Activated CD8-positive, alpha-beta memory T cell treated with anti-CD3 and anti-CD28 coated beads, Interleukin-2, amount 10 ng/mL, durations not matched to agents 7 days and 5 days (primary cell): ENCODE measurements at regions not wholly inside any gene's neighbourhood (a gene's known extent, or its start where the extent isn't known, plus 50 kb on each side); places are given as distances from the start of the nearest gene placed in this dataset.
"Not testable (repeated sequence)": the region's sequence is repeated elsewhere in the genome, so short reads cannot be mapped to it uniquely, and the experiment has no call there.

ENCODE experiments used
- ATAC-seq: fragments of 150-1000 bp; cut with Tn5 transposase; one replicate; pipeline ENCODE4 v1.10.0; 2021; ENCODE audit warnings: moderate library complexity
- CTCF ChIA-PET: fragments of 350-600 bp; sonication (Branson Sonifier 250); formaldehyde crosslinking; loops from one replicate; lab custom pipeline; 2021; ENCODE audit warnings: antibody characterized with exemption; lab: Charles Lee
- DNase-seq: peaks from one replicate; pipeline ENCODE4 v3.0.0-alpha.2; 2020
- H3K27ac Mint-ChIP-seq: one replicate; pipeline ENCODE4 v1.8.0; 2021; ENCODE audit warnings: mild to moderate bottlenecking, mixed read lengths
- H3K27me3 Mint-ChIP-seq: one replicate; pipeline ENCODE4 v1.8.0; 2021; ENCODE audit warnings: mixed read lengths
- H3K36me3 Mint-ChIP-seq: one replicate; pipeline ENCODE4 v1.8.0; 2021; ENCODE audit warnings: mild to moderate bottlenecking, mixed read lengths
- H3K4me1 Mint-ChIP-seq: one replicate; pipeline ENCODE4 v1.8.0; 2021; ENCODE audit warnings: mixed read lengths
- H3K4me3 Mint-ChIP-seq: one replicate; pipeline ENCODE4 v1.8.0; 2021; ENCODE audit warnings: mild to moderate bottlenecking, moderate library complexity, mixed read lengths
- H3K9me3 Mint-ChIP-seq: one replicate; pipeline ENCODE4 v1.8.0; 2022; ENCODE audit warnings: low read depth, mixed read lengths

GRCh38 chrX:109873983-109874382 is 128.9 kb upstream of the TMEM164 start:
- Mint-ChIP-seq H3K4me1 (peaks cover 4% of the 10 kb centered on the region), H3K9me3 (no peaks in the 10 kb centered on the region), H3K27ac (no peak overlapping the region), H3K27me3 (no peaks in the 10 kb centered on the region), H3K36me3 (no peaks in the 10 kb centered on the region), H3K4me3 (no peak overlapping the region)
- DNase-seq (no peak), ATAC-seq (no peak)
- CTCF ChIA-PET: no interaction called here

DNA sequence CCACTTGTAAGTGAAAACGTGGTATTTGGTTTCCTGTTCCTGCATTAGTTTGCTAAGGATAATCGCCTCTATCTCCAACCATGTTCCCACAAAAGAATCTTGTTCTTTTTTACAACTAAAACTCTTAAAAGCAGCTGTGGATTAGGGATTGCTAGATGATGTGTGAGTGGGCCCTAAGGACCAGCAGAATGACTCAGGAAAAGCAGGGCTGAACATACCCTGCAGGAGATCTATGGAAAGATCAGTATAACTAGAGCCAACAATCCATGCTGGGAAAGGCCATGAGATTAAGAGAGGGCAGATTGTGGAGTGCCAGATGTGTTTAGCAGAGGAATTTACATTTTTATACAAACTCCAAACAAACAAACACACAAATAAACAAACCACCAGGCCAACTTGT is 128.4 kb upstream of the TMEM164 start:
- Mint-ChIP-seq H3K4me1 (peaks cover 4% of the 10 kb centered on the region), H3K27me3 (no peaks in the 10 kb centered on the region), H3K27ac (no peak overlapping the region), H3K4me3 (no peak overlapping the region), H3K9me3 (no peaks in the 10 kb centered on the region), H3K36me3 (no peaks in the 10 kb centered on the region)
- CTCF ChIA-PET: no interaction called here
- ATAC-seq: no peak
- no peak for DNase-seq

- no peak for ATAC-seq
- no peaks in the 10 kb centered on the region for H3K36me3 Mint-ChIP-seq
- H3K9me3 Mint-ChIP-seq: no peaks in the 10 kb centered on the region
- CTCF ChIA-PET: no interaction called here
- no peak overlapping the region for H3K4me3 Mint-ChIP-seq
- peaks cover 4% of the 10 kb centered on the region for H3K4me1 Mint-ChIP-seq
- DNase-seq: no peak
- H3K27ac Mint-ChIP-seq: no peak overlapping the region
- peaks cover 5% of the 10 kb centered on the region for H3K27me3 Mint-ChIP-seq
These were observed 127.1 kb upstream of the TMEM164 start for GRCh38 chrX:109875831-109876230.

DNA sequence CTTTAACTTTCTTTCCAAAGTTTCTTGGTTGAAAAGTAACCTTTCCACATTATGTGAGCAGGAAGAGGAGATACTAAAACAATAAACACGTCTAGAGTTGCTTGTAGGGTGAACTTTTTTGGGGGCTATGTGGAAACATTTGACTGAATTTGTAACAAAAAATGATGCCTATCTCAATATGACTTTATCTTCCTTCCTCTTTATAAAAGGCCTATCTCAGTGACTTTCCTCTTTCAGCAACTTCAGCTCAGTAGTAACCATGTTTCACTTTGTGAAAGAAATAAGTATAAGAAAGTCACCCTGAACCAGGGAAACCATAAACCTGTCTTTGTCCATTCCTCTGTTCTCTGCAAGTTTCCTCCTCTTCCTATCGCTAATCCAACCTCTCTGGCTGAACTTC is 124.7 kb upstream of the TMEM164 start:
- no peaks in the 10 kb centered on the region for H3K36me3 Mint-ChIP-seq
- CTCF ChIA-PET: interaction anchor here (1.3 to 5.7 kb wide), 2 partner anchors 9 to 13 kb away, joined by 3 to 22 read pairs; no protein-coding TSS in a partner anchor

DNA sequence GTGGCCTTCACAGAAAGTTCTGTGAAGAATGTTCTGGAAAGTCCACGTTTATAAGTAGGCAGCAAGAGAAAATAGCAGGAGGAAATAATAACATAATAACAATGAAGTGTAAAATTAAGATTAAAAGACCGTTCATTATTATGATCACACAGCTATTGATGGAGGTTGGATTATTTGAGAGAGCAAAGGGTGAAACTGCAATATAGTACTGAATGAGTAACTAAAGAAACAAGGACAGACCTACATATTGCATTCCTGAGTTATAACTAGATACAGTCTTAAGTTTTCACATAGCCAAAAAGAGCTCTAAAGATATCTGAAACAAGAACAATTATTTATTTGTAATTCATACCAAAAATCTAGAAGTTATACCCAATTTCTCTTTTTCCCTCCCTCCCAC is 122.9 kb upstream of the TMEM164 start:
- Mint-ChIP-seq H3K27ac (no peak overlapping the region), H3K27me3 (peaks cover 5% of the 10 kb centered on the region), H3K36me3 (no peaks in the 10 kb centered on the region), H3K4me3 (no peak overlapping the region), H3K9me3 (no peaks in the 10 kb centered on the region), H3K4me1 (peaks cover 4% of the 10 kb centered on the region)
- CTCF ChIA-PET: interaction anchor here (1.3 to 5.7 kb wide), 2 partner anchors 11 to 168 kb away, joined by 3 to 22 read pairs; no protein-coding TSS in a partner anchor
- DNase-seq (no peak), ATAC-seq (no peak)

More for the DNA sequence above, 124.7 kb upstream of the TMEM164 start:
- DNase-seq: no peak
- Mint-ChIP-seq H3K27me3 (peaks cover 5% of the 10 kb centered on the region), H3K9me3 (no peaks in the 10 kb centered on the region), H3K4me3 (no peak overlapping the region), H3K27ac (peak overlapping the region; percentile 23), H3K4me1 (peaks cover 4% of the 10 kb centered on the region)
- ATAC-seq: no peak

DNA sequence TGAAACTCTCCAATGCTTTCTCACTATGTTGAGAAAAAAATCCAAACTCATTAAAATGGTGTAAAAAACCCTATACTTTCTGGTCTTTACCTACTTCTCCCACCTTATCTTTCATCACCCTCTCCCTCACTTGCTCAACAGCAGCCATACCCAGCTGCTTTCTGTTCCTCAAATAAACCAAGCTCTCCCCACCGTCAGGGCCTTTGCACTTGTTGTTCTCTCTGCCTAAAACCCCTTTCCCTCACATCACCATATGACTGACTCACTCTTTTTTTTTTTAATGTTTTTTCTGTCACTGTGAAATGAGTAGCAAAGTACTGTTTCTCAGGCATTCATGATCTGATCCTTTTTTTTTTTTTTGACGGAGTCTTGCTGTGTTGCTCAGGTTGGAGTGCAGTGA is 122.3 kb upstream of the TMEM164 start:
- peaks cover 4% of the 10 kb centered on the region for H3K4me1 Mint-ChIP-seq
- no peak overlapping the region for H3K4me3 Mint-ChIP-seq
- H3K27me3 Mint-ChIP-seq: peaks cover 5% of the 10 kb centered on the region
- no peak for DNase-seq
- no peaks in the 10 kb centered on the region for H3K36me3 Mint-ChIP-seq
- no peak for ATAC-seq
- CTCF ChIA-PET: interaction anchor here (1.3 to 5.7 kb wide), 2 partner anchors 10 to 168 kb away, joined by 3 to 22 read pairs; no protein-coding TSS in a partner anchor
- no peak overlapping the region for H3K27ac Mint-ChIP-seq
- no peaks in the 10 kb centered on the region for H3K9me3 Mint-ChIP-seq

GRCh38 chrX:109886122-109886761 is 116.7 kb upstream of the TMEM164 start:
- Mint-ChIP-seq H3K27ac (no peak overlapping the region), H3K4me1 (peaks cover 1% of the 10 kb centered on the region), H3K27me3 (peaks cover 5% of the 10 kb centered on the region), H3K36me3 (no peaks in the 10 kb centered on the region), H3K4me3 (no peak overlapping the region), H3K9me3 (no peaks in the 10 kb centered on the region)
- CTCF ChIA-PET: interaction anchor here (1.6 to 2.7 kb wide), 3 partner anchors 8 to 400 kb away, joined by 3 to 11 read pairs (median 4); no protein-coding TSS in a partner anchor
- ATAC-seq (no peak), DNase-seq (peak; percentile 46)

DNA sequence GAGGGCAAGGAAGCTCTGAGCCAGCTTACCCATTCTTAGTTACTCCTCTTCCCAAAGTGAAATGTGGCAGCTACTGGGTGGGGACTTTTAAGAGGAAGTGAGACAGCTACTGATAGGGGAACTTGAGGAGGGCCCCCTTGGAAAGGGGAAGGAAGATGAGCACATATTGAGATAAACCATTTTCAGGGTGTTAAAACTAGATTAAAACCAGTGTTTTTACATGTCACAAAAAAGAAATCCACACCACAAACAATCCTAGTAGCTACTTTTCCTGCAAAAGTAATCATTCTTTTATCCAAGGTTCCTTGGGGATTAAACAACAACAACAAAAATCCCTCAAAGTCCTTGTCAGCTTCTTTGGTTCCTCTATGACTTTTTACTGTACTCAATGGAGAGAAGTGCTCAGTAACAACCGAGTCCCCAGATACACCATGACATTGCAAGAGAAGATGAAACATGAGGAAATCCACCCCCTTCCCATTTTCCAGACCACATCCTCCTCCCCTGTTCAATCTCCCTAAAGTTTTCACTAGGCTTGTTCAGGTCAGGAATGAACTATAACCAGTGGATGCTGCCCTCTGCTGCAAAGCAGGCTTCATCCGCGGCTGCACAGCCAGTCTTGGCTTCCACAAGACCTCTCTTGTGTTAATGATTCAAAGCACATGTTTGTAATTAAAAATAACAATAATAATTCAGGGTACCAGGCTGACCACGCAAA is 113.5 kb upstream of the TMEM164 start:
- no peaks in the 10 kb centered on the region for H3K9me3 Mint-ChIP-seq
- ATAC-seq (no peak), DNase-seq (no peak)
- peaks cover 12% of the 10 kb centered on the region for H3K27me3 Mint-ChIP-seq
- no peaks in the 10 kb centered on the region for H3K36me3 Mint-ChIP-seq
- CTCF ChIA-PET: interaction anchor here (1.1 kb wide), 1 partner anchor 404 kb away, joined by 5 read pairs; no protein-coding TSS in a partner anchor
- no peak overlapping the region for H3K27ac Mint-ChIP-seq
- no peak overlapping the region for H3K4me3 Mint-ChIP-seq
- H3K4me1 Mint-ChIP-seq: peaks cover 1% of the 10 kb centered on the region

GRCh38 chrX:109890300-109890699 is 112.6 kb upstream of the TMEM164 start:
- peaks cover 1% of the 10 kb centered on the region for H3K4me1 Mint-ChIP-seq
- peaks cover 12% of the 10 kb centered on the region for H3K27me3 Mint-ChIP-seq
- H3K36me3 Mint-ChIP-seq: no peaks in the 10 kb centered on the region
- no peak for DNase-seq
- no peak overlapping the region for H3K27ac Mint-ChIP-seq
- no peak overlapping the region for H3K4me3 Mint-ChIP-seq
- CTCF ChIA-PET: interaction anchor here (0.7 to 2.7 kb wide), 18 partner anchors 9 to 404 kb away, joined by 3 to 22 read pairs (median 6); partner anchors contain the start of gene TMEM164
- ATAC-seq: no peak
- H3K9me3 Mint-ChIP-seq: no peaks in the 10 kb centered on the region

DNA sequence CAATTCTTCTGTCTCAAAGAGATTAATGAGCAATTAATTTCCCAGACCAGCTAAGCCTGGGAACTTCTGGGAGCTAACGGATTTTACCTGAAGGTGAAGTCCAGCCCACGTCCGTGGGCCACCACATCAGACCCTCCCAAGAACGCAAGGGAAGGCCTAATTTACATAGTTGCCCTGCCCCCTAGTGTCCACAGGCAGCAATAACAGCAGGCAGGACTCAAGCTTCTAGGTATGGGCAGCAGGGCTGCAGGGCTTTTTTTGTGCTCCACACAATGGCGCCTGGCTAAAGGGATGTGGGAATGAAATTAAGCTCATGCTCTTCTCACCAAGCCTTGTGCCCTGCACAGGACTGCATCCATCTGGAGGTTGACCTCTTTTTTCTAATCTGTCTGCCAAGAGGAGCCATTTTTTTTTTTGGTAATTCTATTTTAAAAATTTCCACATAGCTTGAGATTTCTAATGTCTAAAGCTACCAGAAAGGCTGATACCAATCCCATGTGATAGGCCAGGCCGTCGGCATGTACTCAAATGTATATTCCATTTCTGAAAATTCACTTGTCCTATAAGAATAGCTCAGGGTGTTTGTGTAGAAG is 111.9 kb upstream of the TMEM164 start:
- H3K4me3 Mint-ChIP-seq: no peak overlapping the region
- peaks cover 12% of the 10 kb centered on the region for H3K27me3 Mint-ChIP-seq
- H3K36me3 Mint-ChIP-seq: no peaks in the 10 kb centered on the region
- peaks cover 1% of the 10 kb centered on the region for H3K4me1 Mint-ChIP-seq
- no peaks in the 10 kb centered on the region for H3K9me3 Mint-ChIP-seq
- CTCF ChIA-PET: interaction anchor here (0.7 to 2.7 kb wide), 24 partner anchors 8 to 530 kb away, joined by 3 to 22 read pairs (median 4); partner anchors contain the start of gene TMEM164
- peak; percentile 57 for ATAC-seq
- no peak overlapping the region for H3K27ac Mint-ChIP-seq
- DNase-seq: peak; percentile 62

- H3K36me3 Mint-ChIP-seq, ATAC-seq, H3K27ac Mint-ChIP-seq, H3K9me3 Mint-ChIP-seq, CTCF ChIA-PET, H3K4me1 Mint-ChIP-seq, DNase-seq, H3K4me3 Mint-ChIP-seq: not testable (repeated sequence)
- peaks cover 15% of the 10 kb centered on the region for H3K27me3 Mint-ChIP-seq
These were observed 106.9 kb upstream of the TMEM164 start for GRCh38 chrX:109896024-109896423.

DNA sequence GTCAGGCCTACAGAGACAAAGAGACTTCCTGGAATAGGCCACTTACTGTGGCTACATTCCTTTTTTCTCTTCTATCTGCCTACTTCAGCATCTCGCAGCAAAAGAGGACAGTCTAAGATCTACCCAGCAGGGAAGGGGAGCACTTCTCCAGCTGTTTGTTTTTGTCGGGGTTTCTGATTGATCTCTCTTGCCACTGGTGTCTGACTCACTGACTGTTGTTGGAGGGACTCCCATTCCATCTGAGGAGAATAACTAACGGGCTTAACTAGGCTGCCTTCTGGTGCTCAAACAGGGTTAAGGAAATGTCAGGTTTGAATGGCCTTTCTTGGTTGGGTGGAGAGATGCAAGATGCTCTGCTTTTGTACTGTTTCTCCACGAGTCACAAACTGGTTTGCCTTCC is 100.2 kb upstream of the TMEM164 start:
- H3K27me3 Mint-ChIP-seq: peaks cover 21% of the 10 kb centered on the region
- H3K36me3 Mint-ChIP-seq: no peaks in the 10 kb centered on the region
- peaks cover 3% of the 10 kb centered on the region for H3K9me3 Mint-ChIP-seq
- H3K4me3 Mint-ChIP-seq: no peak overlapping the region
- no peak for ATAC-seq
- CTCF ChIA-PET: no interaction called here
- no peak overlapping the region for H3K27ac Mint-ChIP-seq
- no peaks in the 10 kb centered on the region for H3K4me1 Mint-ChIP-seq
- no peak for DNase-seq

DNA sequence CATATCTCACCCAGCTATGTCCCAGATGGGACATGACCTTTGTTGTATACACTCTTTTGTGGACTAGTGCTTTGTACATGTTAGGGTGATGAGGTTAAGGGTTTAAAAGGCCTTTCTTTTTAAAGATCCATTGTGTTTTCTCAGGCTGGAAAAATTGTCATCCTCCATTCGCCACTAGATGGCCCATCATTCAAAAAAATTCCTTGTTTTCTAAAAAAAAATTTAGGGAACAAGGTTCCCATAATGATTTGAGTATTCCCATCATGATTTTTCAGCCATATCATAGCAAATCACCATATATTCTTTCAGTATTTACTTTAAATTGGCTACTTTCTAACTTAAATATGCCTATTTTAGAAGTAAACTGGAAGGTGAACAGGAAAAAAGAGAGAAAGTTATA is 91.9 kb upstream of the TMEM164 start:
- Mint-ChIP-seq H3K4me1 (no peaks in the 10 kb centered on the region), H3K9me3 (no peaks in the 10 kb centered on the region), H3K27ac (no peak overlapping the region), H3K4me3 (no peak overlapping the region), H3K36me3 (no peaks in the 10 kb centered on the region), H3K27me3 (peaks cover 2% of the 10 kb centered on the region)
- DNase-seq: no peak
- no peak for ATAC-seq
- CTCF ChIA-PET: interaction anchor here (0.5 to 1.8 kb wide), 5 partner anchors 20 to 289 kb away, joined by 3 to 7 read pairs (median 3); no protein-coding TSS in a partner anchor
